C4-2B (cell line): ENCODE measurements at regions not wholly inside any gene's neighbourhood (a gene's known extent, or its start where the extent isn't known, plus 50 kb on each side); places are given as distances from the start of the nearest gene placed in this dataset.

Experiments used
- CTCF ChIP-seq: fragments of 450-650 bp; conservative IDR thresholded peaks from 2 replicates; pipeline ENCODE4 v1.5.1; 2017; ENCODE audit warnings: mild to moderate bottlenecking
- ZFX ChIP-seq: fragments of 450-650 bp; IDR thresholded peaks from 2 replicates; pipeline ENCODE4 v1.6.1; 2017

GRCh38 chr2:173419506-173419905, 64.8 kb downstream of the CDCA7 start:
- no peak for TF ChIP-seq CTCF
- TF ChIP-seq ZFX: no peak
